Spinal cord (tissue), 9 donors: ENCODE measurements at regions not wholly inside any gene's neighbourhood (a gene's known extent, or its start where the extent isn't known, plus 50 kb on each side); places are given as distances from the start of the nearest gene placed in this dataset.
"Not testable (repeated sequence)": the region's sequence is repeated elsewhere in the genome, so short reads cannot be mapped to it uniquely, and the experiment has no call there.

Experiments
- DNase-seq, 6 donors: peaks; one replicate each; pipeline versions ENCODE4 v3.0.0 to v3.0.0-alpha.2; 2013 to 2015; ENCODE audit warnings: low spot score in 6 of 6, low read depth in 4 of 6
- H3K27ac ChIP-seq: one replicate; pipeline ENCODE4 v1.5.1; 2013; ENCODE audit warnings: low read depth, low read length, control low read depth
- H3K27me3 ChIP-seq: one replicate; pipeline ENCODE4 v1.6.1; 2013; ENCODE audit warnings: low read length; ENCODE audit not compliant: control insufficient read depth, insufficient read depth
- H3K36me3 ChIP-seq: one replicate; pipeline ENCODE4 v1.6.1; 2013; ENCODE audit warnings: low read length; ENCODE audit not compliant: control insufficient read depth, insufficient read depth
- H3K4me1 ChIP-seq: one replicate; pipeline ENCODE4 v1.6.1; 2013; ENCODE audit warnings: low read length; ENCODE audit not compliant: control insufficient read depth, insufficient read depth
- H3K4me3 ChIP-seq: one replicate; pipeline ENCODE4 v1.5.1; 2013; ENCODE audit warnings: low read depth, low read length, control low read depth
- H3K9me3 ChIP-seq: one replicate; pipeline ENCODE4 v1.6.1; 2013; ENCODE audit warnings: low read length; ENCODE audit not compliant: control insufficient read depth, insufficient read depth
- WGBS: methylation state at CpG from one replicate; pipeline ENCODE4 v1.1.5; 2013; ENCODE audit warnings: missing lambda C conversion rate; ENCODE audit not compliant: insufficient coverage; 5-methylcytosine and 5-hydroxymethylcytosine counted together
- donor health status: healthy.

DNA sequence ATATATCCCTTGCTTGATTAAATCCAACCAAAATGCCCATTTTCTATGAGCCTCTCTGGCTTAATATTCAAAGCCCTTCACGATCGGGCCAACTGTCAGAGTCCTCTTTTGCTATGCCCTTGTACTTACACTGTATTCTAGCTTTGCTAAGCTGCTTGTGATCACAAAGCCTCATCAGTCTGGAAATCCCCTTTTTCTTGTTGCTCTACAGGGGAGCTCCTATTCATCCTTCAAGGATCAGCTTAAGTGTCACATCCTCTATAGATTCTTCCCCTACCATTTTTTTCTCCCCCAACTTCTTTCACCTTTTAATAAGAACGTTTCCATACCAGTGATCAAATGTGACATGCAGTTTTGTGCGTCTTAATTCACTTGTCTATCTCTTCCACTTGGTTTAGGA is 450.4 kb upstream of the CHD1 start:
- peak in 1 of 6 donors; percentile 9 for DNase-seq
- no peaks in the 10 kb centered on the region for H3K27me3 ChIP-seq
- WGBS = 58% methylated on average over 2 of the region's 4 CpGs
- no peaks in the 10 kb centered on the region for H3K4me1 ChIP-seq
- no peaks in the 10 kb centered on the region for H3K9me3 ChIP-seq
- no peak overlapping the region for H3K4me3 ChIP-seq
- no peaks in the 10 kb centered on the region for H3K36me3 ChIP-seq
- no peak overlapping the region for H3K27ac ChIP-seq

DNA sequence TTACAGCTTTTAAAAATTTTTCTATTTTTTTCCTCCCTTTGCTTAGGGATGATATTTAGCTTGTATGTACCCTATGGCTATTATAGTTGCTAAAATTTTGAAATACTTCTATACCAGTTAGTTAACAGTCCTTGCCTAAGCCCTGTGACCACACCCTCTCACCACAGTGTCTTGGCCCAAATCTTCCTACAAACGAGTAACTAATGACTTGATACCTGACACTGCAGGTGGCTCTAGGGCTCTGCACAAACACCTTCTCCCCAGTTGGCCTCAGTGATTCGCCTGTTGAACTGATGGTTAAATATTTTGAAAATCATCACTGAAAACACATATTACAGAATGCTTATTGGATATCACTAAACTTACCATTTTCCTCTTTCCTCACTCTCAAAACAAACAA is 449.6 kb upstream of the CHD1 start:
- WGBS = 25% methylated on average over 1 of the region's 2 CpGs
- H3K27ac ChIP-seq = no peak overlapping the region
- no peak overlapping the region for H3K4me3 ChIP-seq

GRCh38 chr5:99369797-99370593 is 441.2 kb upstream of the CHD1 start:
- Histone ChIP-seq H3K36me3 (no peaks in the 10 kb centered on the region), H3K27ac (no peak overlapping the region), H3K4me1 (no peaks in the 10 kb centered on the region), H3K27me3 (no peaks in the 10 kb centered on the region), H3K4me3 (no peak overlapping the region), H3K9me3 (no peaks in the 10 kb centered on the region)
- peak in 4 of 6 donors; percentile 13 to 75 (median 37) for DNase-seq
- 54% methylated on average over 2 of the region's 3 CpGs for WGBS

More for the DNA sequence above, 449.6 kb upstream of the CHD1 start:
- Histone ChIP-seq H3K9me3 (no peaks in the 10 kb centered on the region), H3K4me1 (no peaks in the 10 kb centered on the region), H3K27me3 (no peaks in the 10 kb centered on the region), H3K36me3 (no peaks in the 10 kb centered on the region)
- DNase-seq = no peak

- Histone ChIP-seq H3K4me3 (no peak overlapping the region), H3K27me3 (no peaks in the 10 kb centered on the region), H3K4me1 (no peaks in the 10 kb centered on the region), H3K36me3 (no peaks in the 10 kb centered on the region), H3K9me3 (no peaks in the 10 kb centered on the region), H3K27ac (no peak overlapping the region)
- no CpG with 5 or more reads among the region's 2 CpGs for WGBS
- peak in 1 of 6 donors; percentile 39 for DNase-seq
Measured at GRCh38 chr5:99368726-99369125, 439.9 kb upstream of the CHD1 start.

GRCh38 chr5:99355881-99356280 is 427.1 kb upstream of the CHD1 start:
- peaks cover 1% of the 10 kb centered on the region for H3K9me3 ChIP-seq
- no peaks in the 10 kb centered on the region for H3K36me3 ChIP-seq
- no peaks in the 10 kb centered on the region for H3K4me1 ChIP-seq
- H3K27me3 ChIP-seq = no peaks in the 10 kb centered on the region
- H3K27ac ChIP-seq = no peak overlapping the region
- no peak for DNase-seq
- H3K4me3 ChIP-seq = no peak overlapping the region

DNA sequence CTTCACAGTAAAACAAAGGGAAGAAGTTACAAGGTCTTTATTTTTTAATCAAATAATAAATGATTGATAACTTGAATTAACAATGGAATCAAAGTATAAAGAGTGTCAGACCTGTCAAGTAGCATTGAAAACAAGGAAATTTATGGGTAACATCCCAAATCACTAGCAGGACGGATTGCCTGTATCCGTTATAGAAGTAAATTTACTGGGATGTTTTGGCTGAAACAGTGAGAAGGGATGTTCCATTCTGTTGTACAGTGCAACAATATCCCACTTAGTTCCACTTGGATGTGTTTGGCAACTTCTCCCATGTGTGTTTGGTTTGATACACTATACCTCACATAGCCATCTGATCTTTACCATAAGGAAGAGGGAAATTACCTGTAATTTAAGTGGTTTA is 421.0 kb upstream of the CHD1 start:
- Histone ChIP-seq H3K36me3 (no peaks in the 10 kb centered on the region), H3K27me3 (no peaks in the 10 kb centered on the region), H3K4me1 (no peaks in the 10 kb centered on the region), H3K27ac (no peak overlapping the region), H3K9me3 (peaks cover 1% of the 10 kb centered on the region), H3K4me3 (no peak overlapping the region)
- DNase-seq = no peak
- WGBS = no CpG with 5 or more reads among the region's 2 CpGs

GRCh38 chr5:99348597-99348996 is 419.8 kb upstream of the CHD1 start:
- no peak for DNase-seq
- WGBS = 100% methylated on average over 2 of the region's 4 CpGs

DNA sequence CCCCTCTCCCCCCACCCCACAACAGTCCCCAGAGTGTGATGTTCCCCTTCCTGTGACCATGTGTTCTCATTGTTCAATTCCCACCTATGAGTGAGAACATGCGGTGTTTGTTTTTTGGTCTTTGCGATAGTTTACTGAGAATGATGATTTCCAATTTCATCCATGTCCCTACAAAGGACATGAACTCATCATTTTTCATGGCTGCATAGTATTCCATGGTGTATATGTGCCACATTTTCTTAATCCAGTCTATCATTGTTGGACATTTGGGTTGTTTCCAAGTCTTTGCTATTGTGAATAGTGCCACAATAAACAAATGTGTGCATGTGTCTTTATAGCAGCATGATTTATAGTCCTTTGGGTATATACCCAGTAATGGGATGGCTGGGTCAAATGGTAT is 411.0 kb upstream of the CHD1 start:
- H3K27ac ChIP-seq, H3K9me3 ChIP-seq, H3K4me3 ChIP-seq, H3K36me3 ChIP-seq, H3K27me3 ChIP-seq, H3K4me1 ChIP-seq, DNase-seq: not testable (repeated sequence)
- WGBS = no CpG with 5 or more reads among the region's 2 CpGs

More at GRCh38 chr5:99348597-99348996, 419.8 kb upstream of the CHD1 start:
- H3K27me3 ChIP-seq = no peaks in the 10 kb centered on the region
- H3K9me3 ChIP-seq = no peaks in the 10 kb centered on the region
- H3K36me3 ChIP-seq = no peaks in the 10 kb centered on the region
- H3K4me3 ChIP-seq = no peak overlapping the region
- H3K4me1 ChIP-seq = no peaks in the 10 kb centered on the region
- no peak overlapping the region for H3K27ac ChIP-seq

- no peaks in the 10 kb centered on the region for H3K4me1 ChIP-seq
- peaks cover 3% of the 10 kb centered on the region for H3K9me3 ChIP-seq
- WGBS = 94% methylated on average over 2 of the region's 2 CpGs
- H3K27ac ChIP-seq = no peak overlapping the region
- no peaks in the 10 kb centered on the region for H3K27me3 ChIP-seq
- no peaks in the 10 kb centered on the region for H3K36me3 ChIP-seq
- H3K4me3 ChIP-seq = no peak overlapping the region
- DNase-seq = no peak
Measured at GRCh38 chr5:99334936-99335335, 406.1 kb upstream of the CHD1 start.

GRCh38 chr5:99331061-99331460 is 402.3 kb upstream of the CHD1 start:
- WGBS = no CpG with 5 or more reads among the region's 1 CpG
- H3K9me3 ChIP-seq = peaks cover 3% of the 10 kb centered on the region
- no peaks in the 10 kb centered on the region for H3K4me1 ChIP-seq
- no peaks in the 10 kb centered on the region for H3K36me3 ChIP-seq
- H3K27me3 ChIP-seq = no peaks in the 10 kb centered on the region
- H3K4me3 ChIP-seq = no peak overlapping the region
- DNase-seq = no peak
- no peak overlapping the region for H3K27ac ChIP-seq
